ENCODE measurements at regions not wholly inside any gene's neighbourhood (a gene's known extent, or its start where the extent isn't known, plus 50 kb on each side); places are given as distances from the start of the nearest gene placed in this dataset.
A peak's percentile ranks its signal among the peaks of the same experiment; 100 is the strongest.
"Not testable (repeated sequence)": the region's sequence is repeated elsewhere in the genome, so short reads cannot be mapped to it uniquely, and the experiment has no call there.

DNA sequence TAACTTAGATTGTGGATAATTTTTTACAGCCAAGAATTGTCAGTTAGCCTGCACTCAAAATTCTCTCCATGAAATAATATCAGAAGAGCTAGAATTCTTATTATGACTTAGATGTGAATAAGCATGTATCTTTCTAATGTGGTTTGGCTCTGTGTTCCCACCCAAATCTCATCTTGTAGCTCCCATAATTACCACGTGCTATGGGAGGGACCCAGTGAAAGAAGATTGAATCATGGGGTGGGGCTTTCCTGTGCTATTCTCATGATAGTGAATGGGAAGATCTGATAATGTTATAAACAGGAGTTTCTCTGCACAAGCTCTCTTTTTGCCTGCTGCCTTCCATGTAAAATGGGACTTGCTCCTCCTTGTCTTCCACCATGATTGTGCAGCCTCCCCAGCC, 176.8 kb downstream of the MAT2B start:
- DNase-seq (no peak), ATAC-seq (no peak)
- intact Hi-C loops (cut with DNase I): no loop called here

DNA sequence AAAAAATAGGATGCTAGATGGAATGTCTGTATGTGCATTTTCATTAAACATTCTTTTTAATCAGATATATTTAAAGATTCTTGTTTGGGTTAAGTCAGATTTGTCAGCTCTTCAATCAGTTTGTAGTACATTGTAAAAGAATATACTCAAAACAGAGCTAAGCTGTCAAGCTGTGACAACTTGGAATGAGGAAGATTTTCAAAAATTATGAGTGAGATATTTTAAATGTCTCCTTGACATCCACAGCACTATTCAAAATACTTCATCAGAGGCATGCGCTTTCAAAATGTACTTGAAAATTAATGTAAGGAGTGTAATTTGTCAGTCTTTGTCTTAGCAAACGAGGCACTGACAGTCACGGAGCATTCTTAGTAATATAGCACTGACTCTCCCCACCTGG, 182.0 kb downstream of the MAT2B start:
- intact Hi-C loops (cut with DNase I): no loop called here
- ATAC-seq: no peak
- DNase-seq: no peak

DNA sequence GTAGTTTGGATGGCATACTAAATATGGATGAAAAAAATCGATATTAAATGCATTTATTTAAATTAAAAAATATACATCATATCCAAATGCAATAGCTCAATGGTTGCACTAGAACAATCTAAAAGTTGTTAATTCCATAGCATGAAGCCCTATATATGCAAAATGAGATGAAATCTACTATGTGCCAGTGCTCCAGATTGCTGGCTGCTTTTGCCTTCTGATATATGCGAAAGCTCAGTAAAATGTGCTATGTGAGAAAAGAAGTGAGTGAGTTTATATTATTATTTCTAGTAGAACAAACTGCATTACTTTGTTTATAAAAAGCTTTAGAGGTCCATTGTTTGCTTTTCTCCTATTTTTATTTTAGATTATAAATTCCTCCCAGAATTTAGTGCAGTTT, 186.7 kb downstream of the MAT2B start:
- no peak for ATAC-seq
- no peak for DNase-seq
- intact Hi-C loops (cut with DNase I): loop anchor here in 1 of 2 donors (10.0 kb wide), 1 partner anchor 813 kb away; no protein-coding TSS in a partner anchor

DNA sequence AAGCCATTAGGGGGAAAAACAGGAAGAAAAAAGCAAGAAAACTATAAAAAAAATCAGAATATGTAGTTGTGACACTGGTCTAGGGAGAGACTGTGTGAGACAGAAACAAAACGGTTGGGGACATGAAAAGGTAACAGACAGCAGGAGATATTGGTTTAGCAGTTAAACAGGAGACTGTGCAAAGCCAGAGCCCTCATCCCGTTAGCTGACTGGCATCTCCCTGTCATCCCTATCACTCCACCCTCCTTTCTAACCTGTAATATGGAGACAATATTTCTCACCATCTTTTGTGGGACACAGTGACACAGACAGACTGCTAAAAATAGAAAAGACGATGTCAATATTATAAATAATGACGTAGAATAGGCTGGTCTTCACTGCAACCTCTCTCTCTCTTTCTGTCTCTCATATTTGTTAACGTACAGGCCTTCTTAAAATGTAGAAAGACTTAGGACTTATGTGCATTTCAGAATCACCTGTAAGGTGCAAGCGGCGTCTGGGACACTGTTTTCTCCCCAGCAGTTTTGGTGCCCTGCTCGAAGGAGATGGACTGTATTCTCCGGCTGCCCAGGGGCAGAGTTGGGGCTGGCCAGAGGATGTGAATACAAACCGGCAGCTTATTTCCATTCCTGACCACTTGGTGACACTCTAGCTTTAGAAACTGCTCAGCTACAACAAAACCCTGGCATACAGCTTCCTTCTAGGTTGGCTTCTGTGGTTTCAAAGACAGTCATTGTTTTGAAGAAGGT, 190.6 kb downstream of the MAT2B start:
- DNase-seq (peak; percentile 24), ATAC-seq (peak; percentile 76 to 89)
- intact Hi-C loops (cut with DNase I): loop anchor here (5.0 to 10.0 kb wide), 2 partner anchors 809 to 811 kb away; no protein-coding TSS in a partner anchor

DNA sequence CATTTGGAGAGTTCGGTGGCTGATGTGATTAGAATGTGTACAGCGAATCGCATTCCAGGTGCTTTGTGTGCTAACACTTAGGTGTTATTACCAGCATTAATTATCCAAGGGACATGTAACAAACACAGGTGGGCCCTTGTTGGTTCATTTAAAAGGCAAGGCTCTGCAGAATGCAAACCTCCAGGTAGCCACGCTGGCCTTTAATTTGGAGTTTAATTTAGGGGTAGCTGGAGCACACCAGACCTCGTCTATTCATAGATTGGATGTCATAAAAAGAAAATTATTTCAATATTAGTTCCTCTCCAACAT, 191.1 kb downstream of the MAT2B start:
- intact Hi-C loops (cut with DNase I): loop anchor here (5.0 to 10.0 kb wide), 2 partner anchors 808 to 811 kb away; no protein-coding TSS in a partner anchor
- no peak for DNase-seq
- ATAC-seq: no peak

DNA sequence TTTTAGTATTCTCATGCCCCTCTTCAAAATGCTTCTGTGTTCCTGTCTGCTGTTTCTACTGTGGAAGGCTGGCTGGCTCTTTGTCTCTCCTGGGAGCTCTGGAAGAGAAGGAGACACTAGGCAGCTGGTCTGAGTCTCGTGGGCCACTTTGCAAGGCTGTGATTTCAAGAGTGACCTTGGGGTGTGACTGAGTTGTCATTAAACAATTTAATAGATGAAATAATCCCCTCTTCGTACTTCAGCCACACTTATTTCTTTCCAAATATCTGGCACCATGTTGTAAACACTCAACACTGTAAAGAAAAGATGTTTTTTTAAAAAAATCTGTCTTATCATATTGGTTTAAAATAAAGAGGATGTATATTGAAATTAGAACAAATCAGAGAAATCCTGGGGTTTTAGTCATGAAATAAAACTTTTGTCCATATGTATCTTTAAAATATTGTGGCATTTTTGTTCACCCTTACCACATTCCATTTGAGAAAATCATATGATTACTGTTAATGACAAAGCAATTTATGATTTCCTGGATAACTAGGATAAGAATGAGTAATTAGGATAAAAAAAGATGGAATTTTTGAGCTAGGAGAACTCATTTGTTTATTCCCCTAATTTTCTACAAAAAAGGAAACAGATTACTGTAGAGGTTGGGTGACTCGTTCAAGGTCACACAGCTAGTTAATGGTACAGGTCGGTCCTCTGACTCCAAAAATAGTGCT, 200.8 kb downstream of the MAT2B start:
- ATAC-seq: no peak
- no peak for DNase-seq

DNA sequence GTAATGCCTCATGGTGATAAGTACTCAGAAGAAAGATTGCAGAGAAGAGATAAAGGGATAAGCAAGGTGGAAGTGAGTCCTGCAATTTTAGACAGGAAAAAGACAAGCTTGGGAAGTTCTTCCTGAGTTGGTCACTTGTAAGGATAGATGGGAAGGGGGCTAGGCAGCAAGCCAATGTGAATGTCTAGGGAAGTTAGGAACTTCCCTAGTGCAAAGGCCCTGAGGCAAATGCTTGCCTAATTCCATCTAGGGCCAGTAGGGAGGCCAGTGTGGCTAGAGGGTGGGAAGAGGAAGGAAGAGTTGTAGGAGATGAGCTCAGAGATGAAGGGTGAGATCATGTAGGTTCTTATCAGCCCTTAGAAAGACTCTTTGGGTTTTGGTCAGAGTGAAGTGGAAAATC, 206.6 kb downstream of the MAT2B start:
- no peak for DNase-seq
- intact Hi-C loops (cut with DNase I): no loop called here
- no peak for ATAC-seq

More for the DNA sequence above, 200.8 kb downstream of the MAT2B start:
- intact Hi-C loops (cut with DNase I): no loop called here

DNA sequence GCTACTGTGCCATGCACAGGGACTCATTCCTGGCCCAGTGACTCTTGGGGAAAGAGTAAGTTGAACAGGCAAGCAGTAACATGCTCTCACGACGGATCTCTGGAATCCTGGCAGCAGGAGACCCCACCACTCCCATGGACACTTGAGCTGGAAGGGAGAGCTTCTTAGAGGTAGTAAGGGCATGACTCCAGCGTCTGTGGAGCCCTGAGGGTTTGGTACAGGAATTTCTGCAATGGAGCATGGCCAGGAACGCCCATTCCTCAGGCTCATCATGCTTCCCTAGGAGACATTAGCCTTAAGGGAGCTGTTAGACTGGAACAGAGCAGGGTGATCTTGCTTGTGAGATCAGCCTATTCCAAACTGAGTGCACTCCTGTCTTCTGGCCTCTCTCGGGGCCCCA, 212.9 kb downstream of the MAT2B start:
- intact Hi-C loops (cut with DNase I): no loop called here
- ATAC-seq: no peak
- DNase-seq: no peak

DNA sequence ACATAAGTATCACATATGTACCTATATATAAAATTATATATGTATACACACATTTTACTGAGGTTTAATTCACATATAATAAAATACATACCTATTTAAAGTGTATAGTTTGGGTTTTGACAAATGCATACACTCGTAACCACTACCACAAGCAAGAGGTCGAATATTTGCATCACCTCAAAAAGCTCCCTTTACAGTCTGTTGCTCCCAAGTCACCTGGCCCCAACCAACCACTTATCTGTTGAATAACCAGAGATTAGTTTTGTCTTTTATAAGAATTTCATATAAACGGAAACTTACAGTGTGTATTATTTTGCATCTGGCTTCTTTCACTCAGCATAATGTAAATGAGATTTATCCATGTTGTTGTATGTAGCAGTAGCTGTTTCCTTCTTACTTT, 218.9 kb downstream of the MAT2B start:
- intact Hi-C loops (cut with DNase I): no loop called here
- ATAC-seq (no peak), DNase-seq (no peak)

DNA sequence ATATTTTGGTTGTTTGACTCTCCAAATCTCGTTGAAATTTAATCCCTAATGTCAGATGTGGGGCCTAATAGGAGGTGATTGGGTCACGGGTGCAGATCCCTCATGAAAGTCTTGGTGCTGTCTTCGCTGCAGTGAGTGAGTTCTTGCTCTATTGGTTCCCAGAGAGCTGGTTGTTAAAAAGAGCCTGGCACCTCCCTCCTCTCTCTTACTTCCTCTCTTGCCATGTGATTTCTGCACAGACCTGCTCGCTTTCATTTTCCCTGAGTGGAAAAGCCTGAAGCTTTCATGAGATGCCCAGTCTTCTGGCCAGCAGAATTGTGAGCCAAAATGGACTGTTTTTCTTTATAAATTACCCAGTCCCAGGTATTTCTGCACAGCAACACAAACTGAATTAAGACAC, 221.6 kb downstream of the MAT2B start:
- DNase-seq (no peak), ATAC-seq (no peak)
- intact Hi-C loops (cut with DNase I): no loop called here

DNA sequence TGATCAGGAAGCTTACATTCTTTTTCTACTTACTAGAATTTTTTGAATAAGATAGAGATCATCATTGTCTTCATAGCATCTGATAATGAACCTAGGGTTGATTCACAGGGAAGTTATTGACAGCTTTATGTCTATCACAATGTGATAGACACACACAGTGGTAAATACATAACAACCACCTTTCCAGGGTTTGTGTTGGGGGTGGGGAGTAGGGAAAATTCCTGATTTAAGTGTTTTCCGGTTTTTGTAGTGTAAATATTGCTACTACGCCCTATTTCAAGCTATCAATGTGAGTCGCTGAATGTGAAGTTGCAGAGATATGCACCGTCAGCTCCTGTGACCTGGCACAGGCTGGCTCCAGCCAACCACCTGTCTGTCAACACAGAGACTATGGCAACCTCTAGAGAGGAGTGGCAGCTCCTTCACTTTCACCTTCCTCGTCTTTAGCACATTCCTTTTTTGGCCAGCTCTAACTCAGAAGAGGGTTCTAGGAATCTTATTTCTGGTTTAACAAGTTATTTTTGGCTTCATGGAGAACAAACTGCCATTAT, 224.9 kb downstream of the MAT2B start:
- intact Hi-C loops (cut with DNase I): no loop called here
- DNase-seq (no peak), ATAC-seq (peak in 1 of 2 donors; percentile 63)

DNA sequence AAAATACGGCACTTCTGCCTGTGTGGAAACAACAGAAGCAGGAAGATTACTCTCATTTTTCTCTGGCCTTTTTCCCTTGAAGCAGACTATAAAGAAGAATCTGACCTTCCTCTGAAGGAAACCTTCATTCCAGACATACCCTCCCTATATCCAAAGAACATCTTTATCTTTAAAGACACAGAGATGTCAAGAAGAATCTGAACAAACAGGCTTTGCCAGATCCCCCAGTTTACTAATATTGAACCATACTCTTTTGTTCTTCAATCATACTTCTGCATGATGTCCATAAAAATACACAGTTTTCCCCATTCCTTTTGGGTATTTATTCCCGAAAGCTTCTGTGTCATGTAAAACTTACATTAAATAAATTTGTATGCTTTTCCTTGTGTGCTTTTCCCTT, 225.8 kb downstream of the MAT2B start:
- ATAC-seq (no peak), DNase-seq (no peak)
- intact Hi-C loops (cut with DNase I): no loop called here

DNA sequence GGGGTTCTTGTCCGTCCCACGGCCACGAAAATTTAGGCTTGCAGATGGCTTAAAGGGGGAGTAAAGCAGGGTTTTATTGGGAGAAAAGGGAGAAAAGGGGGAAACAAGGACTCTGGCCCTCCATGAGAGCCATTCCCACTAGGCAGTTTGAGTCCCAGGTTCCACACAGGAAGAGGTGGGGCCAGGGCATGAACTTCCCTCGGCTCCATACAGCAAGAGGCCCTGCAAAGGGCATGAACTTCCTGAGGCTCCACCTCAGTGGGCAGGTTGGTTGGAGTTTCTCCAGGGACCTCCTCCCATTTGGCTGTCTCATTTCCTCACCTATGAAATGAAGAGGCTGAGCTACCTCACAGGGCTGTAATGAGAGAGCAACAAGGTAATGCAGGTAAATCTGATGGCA, 229.7 kb downstream of the MAT2B start:
- no peak for DNase-seq
- intact Hi-C loops (cut with DNase I): no loop called here
- ATAC-seq: no peak

DNA sequence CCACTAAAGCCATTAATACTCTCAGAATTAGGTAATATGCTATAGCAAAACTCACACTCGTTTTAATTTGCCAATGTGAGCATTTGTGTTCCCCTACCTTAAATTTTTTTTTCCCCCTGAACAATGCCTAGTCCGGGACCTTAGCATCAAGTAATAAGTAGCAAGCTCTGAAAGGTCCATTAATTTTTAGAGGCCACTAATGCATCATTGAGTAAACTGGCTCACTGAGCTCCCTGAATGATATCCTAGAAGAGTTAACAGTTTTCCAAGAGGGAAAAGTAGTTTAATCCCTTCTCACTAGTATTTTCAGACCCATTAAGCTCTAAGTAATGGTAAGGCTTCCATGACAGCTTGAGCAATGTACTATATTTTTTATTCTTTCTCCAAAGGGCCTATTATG, 242.2 kb downstream of the MAT2B start:
- intact Hi-C loops (cut with DNase I): no loop called here
- DNase-seq: no peak
- no peak for ATAC-seq

DNA sequence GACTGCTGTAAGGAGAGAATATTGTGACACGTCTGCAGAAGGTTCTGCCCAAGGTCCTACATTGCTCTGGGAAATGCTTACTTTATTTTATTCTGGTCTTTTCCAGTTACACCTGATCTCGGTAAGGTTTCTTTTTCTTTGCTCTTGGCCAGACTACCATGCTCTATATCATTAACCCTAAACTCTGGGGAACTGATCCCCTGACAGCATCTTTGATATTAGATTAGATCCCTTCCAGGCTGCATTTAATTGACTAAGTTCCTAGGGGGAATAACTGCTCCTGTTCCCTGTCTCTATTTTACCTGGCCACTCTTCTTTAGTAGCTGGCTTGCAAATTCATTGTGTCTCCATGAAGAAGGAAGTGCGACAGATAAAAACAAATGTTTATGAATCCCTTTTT, 243.5 kb downstream of the MAT2B start:
- intact Hi-C loops (cut with DNase I): no loop called here
- ATAC-seq (no peak), DNase-seq (no peak)

DNA sequence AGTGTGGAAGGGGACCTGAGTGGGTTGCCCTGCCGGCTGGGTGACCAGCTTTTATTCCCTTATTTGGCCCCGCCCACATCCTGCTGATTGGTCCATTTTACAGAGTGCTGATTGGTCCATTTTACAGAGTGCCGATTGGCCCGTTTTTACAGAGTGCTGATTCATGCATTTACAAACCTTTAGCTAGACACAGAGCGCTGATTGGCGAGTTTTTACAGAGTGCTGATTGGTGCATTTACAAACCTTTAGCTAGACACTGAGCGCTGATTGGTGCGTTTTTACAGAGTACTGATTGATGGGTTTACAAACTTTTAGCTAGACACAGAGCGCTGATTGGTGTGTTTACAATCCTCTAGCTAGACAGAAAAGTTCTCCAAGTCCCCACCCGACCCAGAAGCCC, 245.0 kb downstream of the MAT2B start:
- intact Hi-C loops (cut with DNase I); ATAC-seq; DNase-seq: not testable (repeated sequence)

DNA sequence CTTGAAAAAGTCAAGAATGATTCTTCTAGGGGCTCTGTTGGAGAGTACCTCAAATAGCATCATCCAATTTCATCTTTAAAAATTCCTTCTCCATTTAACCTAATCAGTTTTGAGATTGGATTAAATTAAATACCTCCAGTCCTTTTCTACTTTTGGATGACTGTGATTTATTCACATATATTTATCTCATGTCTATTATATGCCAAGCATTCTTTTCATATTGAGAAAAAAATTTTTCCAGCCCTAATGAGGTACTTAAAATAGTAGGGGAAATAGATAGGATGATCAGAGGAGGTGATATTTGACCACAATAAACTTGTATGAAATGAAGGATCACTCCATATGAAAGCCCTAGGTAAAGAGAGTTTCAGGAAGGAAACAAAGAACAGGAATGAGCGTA, 250.1 kb downstream of the MAT2B start:
- ATAC-seq (no peak), DNase-seq (no peak)
- intact Hi-C loops (cut with DNase I): no loop called here

DNA sequence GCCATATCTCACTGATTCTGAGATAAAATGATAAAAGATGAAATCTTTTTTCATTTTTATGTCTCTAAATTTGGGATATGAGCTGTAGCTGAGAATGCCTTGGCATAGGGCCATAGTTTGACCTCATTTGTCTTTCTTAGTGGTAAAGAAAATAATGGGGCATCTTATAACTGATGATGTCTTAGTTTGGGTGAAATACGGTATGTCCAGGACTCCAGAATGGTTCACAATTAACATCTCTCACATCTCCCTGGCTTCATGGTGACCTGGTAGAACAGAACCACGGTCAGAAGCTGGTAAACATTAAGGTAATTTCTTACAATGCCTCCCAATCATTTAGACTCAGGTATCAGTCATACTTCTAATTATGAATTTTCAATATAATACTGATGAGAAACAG, 250.8 kb downstream of the MAT2B start:
- DNase-seq: no peak
- no peak for ATAC-seq
- intact Hi-C loops (cut with DNase I): no loop called here

DNA sequence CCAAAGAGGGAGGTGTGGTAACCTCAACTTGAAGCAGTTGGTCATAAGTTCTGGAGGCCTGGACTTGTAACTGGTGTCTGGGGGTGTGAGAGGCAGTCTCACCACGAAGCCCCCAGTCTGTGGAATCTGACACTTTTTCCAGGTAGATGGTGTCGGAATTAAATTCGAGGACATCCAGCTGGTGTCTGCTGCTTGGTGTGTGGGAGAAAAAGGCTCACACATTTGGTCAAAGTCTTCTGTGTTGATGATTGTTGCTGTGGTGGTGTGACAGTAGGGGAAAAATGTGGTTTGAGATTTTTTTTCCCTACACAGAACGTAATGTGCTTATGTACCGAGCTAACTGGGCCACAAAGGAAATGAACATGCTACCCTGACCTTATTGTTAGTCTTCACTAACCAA, 251.9 kb downstream of the MAT2B start:
- no peak for DNase-seq
- no peak for ATAC-seq
- intact Hi-C loops (cut with DNase I): no loop called here

DNA sequence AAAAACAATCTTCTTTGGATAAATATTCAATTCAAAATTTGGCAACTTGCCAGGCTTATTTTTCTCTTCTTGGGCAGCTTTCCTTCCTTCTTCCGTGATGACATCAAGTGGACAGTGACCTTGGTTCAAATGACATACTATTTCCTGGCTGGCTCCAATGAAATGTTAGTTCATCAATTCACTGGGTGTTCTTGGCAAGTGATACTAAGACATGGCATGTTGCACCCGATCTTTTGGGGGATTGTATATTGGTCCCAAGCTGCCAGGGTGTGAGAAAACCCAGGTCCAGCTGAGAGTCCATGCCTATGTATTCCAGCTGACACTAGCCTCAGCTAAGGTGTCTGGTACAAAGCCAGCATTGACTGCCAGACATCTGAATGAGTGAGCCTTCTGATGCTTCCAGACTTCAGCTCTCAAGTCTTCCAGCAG, 252.9 kb downstream of the MAT2B start:
- ATAC-seq (no peak), DNase-seq (no peak)
- intact Hi-C loops (cut with DNase I): no loop called here

Data from left cardiac atrium (tissue), 4 donors.